ENCODE measurements at regions not wholly inside any gene's neighbourhood (a gene's known extent, or its start where the extent isn't known, plus 50 kb on each side); places are given as distances from the start of the nearest gene placed in this dataset.

DNA sequence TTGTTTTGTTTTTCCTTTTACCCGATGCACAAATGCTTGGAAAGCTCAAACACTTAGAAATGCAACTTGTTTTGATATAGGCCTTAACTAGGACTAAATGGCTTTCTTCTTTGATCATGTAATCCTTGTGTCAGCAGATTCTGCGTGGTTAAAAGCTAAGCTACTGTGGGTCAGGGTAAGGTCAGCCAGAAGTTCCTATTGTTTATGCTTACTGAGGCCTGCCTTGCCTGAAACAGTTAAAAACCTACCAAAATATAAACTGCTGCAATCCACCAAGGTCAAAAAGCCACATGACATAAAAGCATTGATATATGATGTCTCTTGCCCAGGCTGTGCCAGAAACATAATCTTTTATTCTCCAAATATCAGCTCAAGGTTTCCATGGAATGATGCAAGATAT, 223.4 kb downstream of the FAM47B start:
- DNase-seq (ENCODE audit: low spot score) (no peak), ATAC-seq (no peak)
- H3K9me3 Mint-ChIP-seq, result no peaks in the 10 kb centered on the region
- TF ChIP-seq, protein P1, sequence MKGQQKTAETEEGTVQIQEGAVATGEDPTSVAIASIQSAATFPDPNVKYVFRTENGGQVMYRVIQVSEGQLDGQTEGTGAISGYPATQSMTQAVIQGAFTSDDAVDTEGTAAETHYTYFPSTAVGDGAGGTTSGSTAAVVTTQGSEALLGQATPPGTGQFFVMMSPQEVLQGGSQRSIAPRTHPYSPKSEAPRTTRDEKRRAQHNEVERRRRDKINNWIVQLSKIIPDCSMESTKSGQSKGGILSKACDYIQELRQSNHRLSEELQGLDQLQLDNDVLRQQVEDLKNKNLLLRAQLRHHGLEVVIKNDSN (CRISPR knock-in tag; IDR thresholded peaks at IDR 0.05), result no peak
- H3K27ac Mint-ChIP-seq, result no peak overlapping the region
- no peaks in the 10 kb centered on the region for H3K36me3 Mint-ChIP-seq
- no peaks in the 10 kb centered on the region; the same call in 1 of the 2 replicates for H3K27me3 Mint-ChIP-seq (ENCODE audit: low read depth)
- ChIA-PET POLR2A (no interaction called here), CTCF (no interaction called here)
- no peaks in the 10 kb centered on the region for H3K4me1 Mint-ChIP-seq
- no peak overlapping the region for H3K4me3 Mint-ChIP-seq
